Right renal pelvis (tissue), 4 donors: ENCODE measurements at regions not wholly inside any gene's neighbourhood (a gene's known extent, or its start where the extent isn't known, plus 50 kb on each side); places are given as distances from the start of the nearest gene placed in this dataset.

ENCODE experiments used
- DNase-seq, 4 donors: peaks; one replicate each; pipeline ENCODE4 v3.0.0-alpha.2; 2013; ENCODE audit warnings: low read depth in 4 of 4, low spot score in 3 of 4, missing footprints in 1 of 4

DNA sequence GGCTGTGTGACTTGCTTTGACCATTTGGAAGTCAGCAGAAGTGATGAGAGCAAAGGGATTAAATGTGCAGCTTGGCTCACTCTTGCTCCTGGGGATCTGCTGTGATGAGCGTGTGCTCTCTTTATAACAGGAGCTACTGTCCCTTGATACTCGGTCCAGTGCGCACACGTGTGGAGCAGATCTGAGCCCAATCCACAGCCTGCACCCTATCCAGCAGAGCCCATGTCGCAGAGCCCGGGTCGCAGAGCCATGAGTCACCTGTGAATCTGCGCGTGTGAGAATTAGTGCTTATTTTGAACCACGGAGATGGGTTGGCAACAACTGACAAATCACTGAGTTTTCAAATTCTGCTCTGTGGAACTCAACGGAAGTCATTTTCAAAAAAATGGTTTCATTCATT is 291.0 kb upstream of the SULF2 start:
- no peak for DNase-seq

DNA sequence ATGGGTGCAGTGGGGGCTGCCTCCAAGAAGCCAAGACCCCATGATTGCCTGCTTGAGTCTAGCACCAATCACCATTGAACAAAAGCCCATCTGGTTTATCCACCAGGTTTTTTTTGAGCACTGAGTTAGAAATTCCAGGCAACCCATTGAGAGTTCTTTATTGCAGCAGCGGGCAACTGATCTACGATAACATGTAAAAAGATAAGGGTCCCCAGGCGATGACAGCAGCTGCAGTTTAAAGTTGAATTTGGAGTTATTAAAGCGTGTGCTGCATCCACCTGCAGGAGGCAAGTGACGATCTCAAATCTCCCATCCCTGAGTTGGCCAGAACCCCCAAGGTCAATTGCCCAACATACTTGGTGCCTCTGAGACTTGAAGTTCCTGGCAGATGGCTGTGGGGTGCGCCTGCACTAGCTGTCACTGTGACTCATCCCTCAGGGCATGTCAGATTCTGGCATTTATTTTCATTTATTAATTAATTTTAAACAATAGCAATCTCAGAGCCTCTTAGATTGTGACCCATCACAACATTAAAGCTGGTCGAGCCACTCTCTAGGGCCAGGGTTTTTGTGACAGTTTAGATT is 290.4 kb upstream of the SULF2 start:
- no peak for DNase-seq

GRCh38 chr20:48070991-48071652 is 285.8 kb upstream of the SULF2 start:
- no peak for DNase-seq

DNA sequence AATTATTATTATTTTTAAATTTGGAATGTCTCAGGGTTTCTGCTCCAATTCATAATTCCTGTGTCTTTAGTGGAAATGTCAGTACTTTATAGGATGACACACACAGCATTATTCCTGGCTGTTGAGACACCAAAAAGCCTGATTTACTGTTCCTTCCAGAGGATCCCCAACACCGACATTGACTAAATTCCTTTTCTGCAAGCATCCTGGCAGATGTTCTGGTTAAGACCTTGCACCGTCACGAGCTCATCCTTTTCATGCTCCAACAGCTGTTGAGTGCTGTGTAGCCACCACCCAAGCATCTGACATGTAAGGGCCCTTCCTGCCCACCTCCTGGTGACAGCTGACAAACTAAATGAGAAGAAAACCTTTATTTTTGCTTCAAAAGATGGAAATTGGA is 284.3 kb upstream of the SULF2 start:
- DNase-seq, result no peak

GRCh38 chr20:48066851-48067250 is 281.6 kb upstream of the SULF2 start:
- DNase-seq, result no peak

DNA sequence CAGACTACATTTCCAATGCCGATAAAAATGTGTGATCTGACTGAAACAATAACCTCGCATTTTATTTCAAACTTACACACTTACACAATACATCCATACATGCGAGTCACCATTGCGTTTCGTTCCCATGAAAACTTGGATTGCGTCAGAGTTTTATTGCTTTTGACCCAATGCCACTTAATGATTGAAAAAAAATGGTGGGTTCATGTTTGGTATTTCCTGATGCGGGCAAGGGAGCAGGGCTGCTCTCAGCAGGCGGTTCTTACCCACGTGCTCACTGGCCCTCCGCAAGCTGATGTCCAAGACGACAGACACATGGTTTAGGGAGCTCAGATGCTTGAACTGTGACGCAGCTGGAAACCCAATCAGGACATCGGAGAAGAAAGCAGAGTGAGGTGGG is 281.0 kb upstream of the SULF2 start:
- no peak for DNase-seq

- DNase-seq, result no peak
Measured at GRCh38 chr20:48065833-48066232, 280.6 kb upstream of the SULF2 start.

- DNase-seq, result no peak
Measured at GRCh38 chr20:48064929-48065328, 279.6 kb upstream of the SULF2 start.

GRCh38 chr20:48060841-48061720 is 275.8 kb upstream of the SULF2 start:
- no peak for DNase-seq

- no peak for DNase-seq
Measured at GRCh38 chr20:48058611-48059559, 273.6 kb upstream of the SULF2 start.

GRCh38 chr20:48057739-48058138 is 272.5 kb upstream of the SULF2 start:
- DNase-seq, result no peak

GRCh38 chr20:48057251-48057650 is 272.0 kb upstream of the SULF2 start:
- DNase-seq, result no peak

DNA sequence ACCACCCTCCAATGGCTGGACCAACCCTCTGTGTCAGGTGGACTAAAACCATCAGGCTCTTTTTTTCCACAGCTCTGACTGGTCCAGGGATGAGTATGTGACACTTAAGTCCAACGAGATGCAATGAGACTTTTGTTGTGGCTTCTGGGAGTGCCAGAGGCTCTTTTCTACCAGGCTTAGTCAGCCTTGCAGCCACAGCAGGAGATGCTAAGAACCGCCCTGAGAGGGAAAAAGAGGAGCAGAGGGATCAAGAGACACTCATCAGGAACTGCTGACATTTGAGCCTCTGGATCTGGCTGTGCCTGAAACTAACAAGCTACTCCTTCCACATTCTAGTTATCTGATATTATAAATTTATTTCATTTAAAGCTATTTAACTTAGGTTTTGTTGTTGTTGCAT is 270.9 kb upstream of the SULF2 start:
- DNase-seq, result no peak

DNA sequence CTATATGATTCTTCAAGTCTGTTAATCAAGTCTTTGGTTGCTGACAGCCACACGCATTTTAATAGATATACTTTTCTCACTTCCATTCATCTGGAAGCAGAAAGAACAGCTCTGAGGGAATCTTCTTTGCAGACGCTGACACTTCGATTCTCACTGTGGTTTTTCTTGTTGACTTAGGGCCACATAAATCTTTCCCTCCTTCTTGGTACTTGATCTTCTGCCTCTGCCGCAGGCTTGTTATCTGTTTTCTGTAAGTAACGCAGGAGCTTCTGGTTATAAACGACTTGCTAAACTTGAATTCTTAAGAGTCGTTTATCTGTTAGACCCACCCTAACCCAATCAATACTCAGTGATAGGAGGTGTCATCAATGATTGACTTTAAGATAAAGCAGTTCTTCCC is 268.8 kb upstream of the SULF2 start:
- no peak for DNase-seq

DNA sequence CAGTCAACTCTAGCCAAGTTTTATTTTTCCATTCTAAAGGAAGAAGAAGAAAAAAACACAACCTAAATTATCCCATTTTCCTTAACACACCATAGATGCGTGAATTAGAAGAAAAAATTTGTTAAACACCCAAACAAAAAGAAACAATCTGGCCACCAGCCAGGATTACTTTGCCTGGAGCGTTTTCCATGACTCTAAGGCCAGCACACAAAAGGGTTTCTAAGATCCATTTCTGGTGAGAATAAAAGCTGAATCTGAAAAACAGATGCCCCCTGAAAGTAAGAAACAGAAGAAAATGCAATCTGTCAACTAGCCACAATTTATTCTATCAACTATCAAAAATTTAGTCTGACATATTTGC is 267.2 kb upstream of the SULF2 start:
- DNase-seq, result no peak

- peak in 1 of 4 donors; percentile 40 for DNase-seq
Measured at GRCh38 chr20:48051794-48052474, 266.7 kb upstream of the SULF2 start.

- DNase-seq, result no peak
Measured at GRCh38 chr20:48049641-48050040, 264.4 kb upstream of the SULF2 start.

- DNase-seq, result no peak
Measured at GRCh38 chr20:48049171-48049570, 263.9 kb upstream of the SULF2 start.

GRCh38 chr20:48047447-48047846 is 262.2 kb upstream of the SULF2 start:
- DNase-seq, result no peak

GRCh38 chr20:48042628-48043027 is 257.3 kb upstream of the SULF2 start:
- no peak for DNase-seq
